A673 (cell line): ENCODE measurements at regions not wholly inside any gene's neighbourhood (a gene's known extent, or its start where the extent isn't known, plus 50 kb on each side); places are given as distances from the start of the nearest gene placed in this dataset.

Source experiments
- BruUV-seq: library from RNA; stranded (reverse); fragments of 400-500 nt; replicated peaks from 2 replicates; lab custom pipeline; 2021; lab: Mats Ljungman, UMichigan
- CTCF ChIA-PET: fragments of 300-600 bp; sonication (Branson Sonifier 250); formaldehyde crosslinking; loops from one replicate; lab custom pipeline; 2022; ENCODE audit warnings: antibody characterized with exemption; lab: Charles Lee
- POLR2A ChIA-PET: fragments of 300-600 bp; sonication (Branson Sonifier 250); formaldehyde crosslinking; loops from one replicate; lab custom pipeline; 2022; ENCODE audit warnings: antibody characterized with exemption; ENCODE audit not compliant: low non-redundant PET; lab: Charles Lee
- DNase-seq: peaks from one replicate; pipeline ENCODE4 v3.0.0-alpha.2; 2015; ENCODE audit warnings: low spot score
- H3K27ac ChIP-seq: fragments of 200-600 bp; sonication (generic); 2 replicates; pipeline ENCODE4 v1.5.1; 2016; ENCODE audit warnings: mixed run types, low read depth, mild to moderate bottlenecking, mixed read lengths, antibody characterized with exemption, low read length; ENCODE audit not compliant: poor library complexity, severe bottlenecking
- H3K27me3 ChIP-seq: fragments of 200-600 bp; sonication (generic); replicated peaks from 2 replicates; pipeline ENCODE4 v1.6.1; 2017; ENCODE audit warnings: mixed run types, low read depth, mild to moderate bottlenecking, mixed read lengths, antibody characterized with exemption, low read length; ENCODE audit not compliant: insufficient read depth, poor library complexity
- H3K36me3 ChIP-seq: fragments of 200-600 bp; sonication (generic); 2 replicates; pipeline ENCODE4 v1.6.1; 2016; ENCODE audit warnings: mixed run types, mild to moderate bottlenecking, mixed read lengths, antibody characterized with exemption, low read length; ENCODE audit not compliant: insufficient read depth, poor library complexity, severe bottlenecking
- H3K4me1 ChIP-seq: fragments of 200-600 bp; sonication (generic); 2 replicates; pipeline ENCODE4 v1.6.1; 2017; ENCODE audit warnings: mixed run types, mild to moderate bottlenecking, mixed read lengths, antibody characterized with exemption, low read length; ENCODE audit not compliant: insufficient read depth, poor library complexity, severe bottlenecking
- H3K4me3 ChIP-seq: fragments of 200-600 bp; sonication (generic); 2 replicates; pipeline ENCODE4 v1.5.1; 2016; ENCODE audit warnings: low read depth, mixed run types, mild to moderate bottlenecking, mixed read lengths, low read length; ENCODE audit not compliant: poor library complexity, severe bottlenecking
- H3K9me3 ChIP-seq: fragments of 200-600 bp; sonication (generic); 2 replicates; pipeline ENCODE4 v1.6.1; 2016; ENCODE audit warnings: mixed run types, low read depth, mild to moderate bottlenecking, mixed read lengths, antibody characterized with exemption, low read length; ENCODE audit not compliant: poor library complexity, severe bottlenecking
- CTCF ChIP-seq: fragments of 300-800, 200-600 bp; sonication (generic); conservative IDR thresholded peaks from 2 replicates; pipeline ENCODE4 v1.5.1; 2017; ENCODE audit warnings: low read depth, mild to moderate bottlenecking, antibody characterized with exemption, low read length, moderate library complexity, mixed read lengths
- EZH2 ChIP-seq: fragments of 200-600 bp; sonication (generic); IDR thresholded peaks from 2 replicates; pipeline ENCODE4 v1.6.1; 2017; ENCODE audit warnings: borderline replicate concordance, low read depth, mild to moderate bottlenecking, mixed read lengths, antibody characterized with exemption, low read length; ENCODE audit not compliant: poor library complexity, severe bottlenecking
- intact Hi-C: fragments of 100-400 bp; cut with micrococcal nuclease; formaldehyde crosslinking; loops from one replicate; pipeline ENCODE4 v1.10.0; 2022; ENCODE audit not compliant: unreplicated experiment

- Histone ChIP-seq H3K4me3 (no peak overlapping the region), H3K9me3 (no peaks in the 10 kb centered on the region), H3K36me3 (no peaks in the 10 kb centered on the region), H3K4me1 (no peaks in the 10 kb centered on the region), H3K27me3 (no peaks in the 10 kb centered on the region), H3K27ac (no peak overlapping the region)
- TF ChIP-seq EZH2 (no peak), CTCF (no peak)
- intact Hi-C loops: no loop called here
- ChIA-PET CTCF (no interaction called here), POLR2A (no interaction called here)
- no peak for DNase-seq
- no TSS peak for BruUV-seq
Measured at GRCh38 chrX:39501822-39502221, 595.9 kb downstream of the BCOR start.

GRCh38 chrX:39502486-39502885 lies 595.3 kb downstream of the BCOR start:
- ChIA-PET POLR2A (no interaction called here), CTCF (no interaction called here)
- intact Hi-C loops: no loop called here
- Histone ChIP-seq H3K27ac (no peak overlapping the region), H3K4me1 (no peaks in the 10 kb centered on the region), H3K36me3 (no peaks in the 10 kb centered on the region), H3K9me3 (no peaks in the 10 kb centered on the region), H3K27me3 (no peaks in the 10 kb centered on the region), H3K4me3 (no peak overlapping the region)
- DNase-seq: no peak
- TF ChIP-seq CTCF (no peak), EZH2 (no peak)
- BruUV-seq: no TSS peak

- H3K9me3 ChIP-seq: peaks cover 9% of the 10 kb centered on the region
- no peaks in the 10 kb centered on the region for H3K27me3 ChIP-seq
- TF ChIP-seq CTCF (no peak), EZH2 (no peak)
- ChIA-PET POLR2A (no interaction called here), CTCF (no interaction called here)
- no peaks in the 10 kb centered on the region for H3K36me3 ChIP-seq
- H3K4me1 ChIP-seq: no peaks in the 10 kb centered on the region
- no peak overlapping the region for H3K4me3 ChIP-seq
- BruUV-seq: no TSS peak
- intact Hi-C loops: no loop called here
- H3K27ac ChIP-seq: no peak overlapping the region
- DNase-seq: no peak
Measured at GRCh38 chrX:39504227-39504626, 593.5 kb downstream of the BCOR start.
